Peyer's patch (tissue), 4 donors: ENCODE measurements at regions not wholly inside any gene's neighbourhood (a gene's known extent, or its start where the extent isn't known, plus 50 kb on each side); places are given as distances from the start of the nearest gene placed in this dataset.

Source experiments
- DNase-seq, 3 donors: peaks; one replicate each; pipeline ENCODE4 v3.0.0-alpha.2; 2017 to 2019
- H3K27ac ChIP-seq, 4 donors: fragments of 200-600 bp; sonication (generic); one replicate each; pipeline ENCODE4 v1.5.1; 2016 to 2019
- H3K27me3 ChIP-seq, 2 donors: fragments of 200-600 bp; sonication (generic); one replicate each; pipeline ENCODE4 v1.5.1; 2019
- H3K36me3 ChIP-seq, 3 donors: fragments of 200-600 bp; sonication (generic); one replicate each; pipeline ENCODE4 v1.5.1; 2016 to 2019
- H3K4me1 ChIP-seq, 4 donors: fragments of 200-600 bp; sonication (generic); one replicate each; pipeline ENCODE4 v1.5.1; 2016 to 2019
- H3K4me3 ChIP-seq, 4 donors: fragments of 200-600 bp; sonication (generic); 1 replicate in 3 of 4; 2 replicates in 1 of 4; pipeline ENCODE4 v1.5.1; 2016 to 2019; ENCODE audit warnings: mild to moderate bottlenecking in 1 of 4
- H3K9me3 ChIP-seq, 4 donors: fragments of 200-600 bp; sonication (generic); one replicate each; pipeline ENCODE4 v1.5.1; 2016 to 2019; ENCODE audit warnings: mild to moderate bottlenecking in 1 of 4
- CTCF ChIP-seq, 6 experiments: fragments of 450-650 bp in 4 of 6; fragments of 200-600 bp in 2 of 6; sonication (generic) in 1 of 6; IDR thresholded peaks; one replicate each; pipeline ENCODE4 v1.5.1; 2017 to 2019; ENCODE audit warnings: antibody characterized with exemption in 6 of 6, mild to moderate bottlenecking in 3 of 6, moderate library complexity in 1 of 6
- POLR2A ChIP-seq, 2 donors: fragments of 450-650 bp; IDR thresholded peaks; one replicate each; pipeline ENCODE4 v1.5.1; 2017; ENCODE audit warnings: antibody characterized with exemption in 2 of 2, mild to moderate bottlenecking in 2 of 2, moderate library complexity in 2 of 2

GRCh38 chr22:49258107-49259010 is 569.3 kb downstream of the BRD1 start:
- Histone ChIP-seq H3K27me3 (no peaks in the 10 kb centered on the region), H3K4me3 (no peak overlapping the region), H3K27ac (no peak overlapping the region), H3K4me1 (no peaks in the 10 kb centered on the region), H3K9me3 (no peaks in the 10 kb centered on the region), H3K36me3 (no peaks in the 10 kb centered on the region)
- TF ChIP-seq CTCF (IDR thresholded peaks at IDR 0.05): no peak
- TF ChIP-seq POLR2A (IDR thresholded peaks at IDR 0.05): no peak
- peak in 1 of 3 donors; percentile 24 for DNase-seq

DNA sequence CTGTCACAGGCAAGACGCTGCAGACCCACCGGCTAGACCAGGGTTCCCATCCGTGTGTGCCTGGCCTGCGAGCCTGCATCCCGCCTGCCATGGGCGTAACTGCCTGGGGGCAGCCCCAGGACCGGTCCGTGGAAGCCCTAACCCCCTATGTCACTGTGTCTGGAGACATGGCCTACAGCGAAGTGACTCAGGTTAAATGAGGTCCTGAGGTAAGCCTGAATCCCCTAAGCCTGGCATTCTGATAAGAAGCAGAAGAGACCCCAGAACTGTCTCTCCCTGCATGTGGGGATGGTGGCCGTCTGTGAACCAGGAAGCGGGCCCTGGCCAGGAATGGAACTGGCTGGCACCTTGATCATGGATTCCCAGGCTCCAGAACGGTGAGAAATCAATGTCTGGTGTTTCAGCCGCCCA is 570.1 kb downstream of the BRD1 start:
- peak in 1 of 3 donors; percentile 8 for DNase-seq
- H3K27me3 ChIP-seq: no peaks in the 10 kb centered on the region

DNA sequence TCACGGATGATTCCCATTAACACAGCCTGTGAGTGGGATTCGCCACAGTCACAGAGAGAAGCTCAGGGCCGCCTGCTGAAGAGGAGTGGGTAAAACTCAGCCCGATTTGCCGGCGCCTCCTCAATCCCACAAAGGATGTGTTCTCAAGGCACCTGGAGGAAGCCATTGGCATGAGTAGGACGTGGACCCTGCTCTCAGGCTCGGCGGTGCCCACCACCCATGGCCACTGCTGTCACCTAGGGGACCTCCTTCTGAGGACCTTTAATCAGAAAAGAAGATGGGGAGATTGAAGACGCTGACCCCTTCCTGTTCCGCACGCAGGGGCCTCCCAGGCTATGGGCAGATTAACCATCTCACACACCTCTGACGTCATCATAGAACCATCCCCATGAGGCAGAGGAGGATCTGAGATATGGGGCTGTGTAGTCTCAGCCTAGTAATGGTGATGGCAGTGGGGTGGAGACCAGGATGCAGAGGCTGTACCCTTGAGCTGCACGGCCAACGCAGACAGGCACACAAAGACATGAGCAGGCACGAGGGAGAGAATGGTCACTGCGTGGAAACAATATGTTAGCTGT is 571.8 kb downstream of the BRD1 start:
- peak in 2 of 3 donors; percentile 17 to 31 for DNase-seq
- H3K4me3 ChIP-seq: no peak overlapping the region
- no peaks in the 10 kb centered on the region for H3K9me3 ChIP-seq
- no peaks in the 10 kb centered on the region for H3K4me1 ChIP-seq
- H3K27ac ChIP-seq: no peak overlapping the region
- no peak for TF ChIP-seq POLR2A (IDR thresholded peaks at IDR 0.05)
- no peak for TF ChIP-seq CTCF (IDR thresholded peaks at IDR 0.05)
- no peaks in the 10 kb centered on the region for H3K36me3 ChIP-seq
- no peaks in the 10 kb centered on the region for H3K27me3 ChIP-seq

More for the DNA sequence above, 570.1 kb downstream of the BRD1 start:
- Histone ChIP-seq H3K27ac (no peak overlapping the region), H3K4me3 (no peak overlapping the region), H3K36me3 (no peaks in the 10 kb centered on the region), H3K4me1 (no peaks in the 10 kb centered on the region), H3K9me3 (no peaks in the 10 kb centered on the region)
- TF ChIP-seq CTCF (IDR thresholded peaks at IDR 0.05) (no peak), POLR2A (IDR thresholded peaks at IDR 0.05) (no peak)

DNA sequence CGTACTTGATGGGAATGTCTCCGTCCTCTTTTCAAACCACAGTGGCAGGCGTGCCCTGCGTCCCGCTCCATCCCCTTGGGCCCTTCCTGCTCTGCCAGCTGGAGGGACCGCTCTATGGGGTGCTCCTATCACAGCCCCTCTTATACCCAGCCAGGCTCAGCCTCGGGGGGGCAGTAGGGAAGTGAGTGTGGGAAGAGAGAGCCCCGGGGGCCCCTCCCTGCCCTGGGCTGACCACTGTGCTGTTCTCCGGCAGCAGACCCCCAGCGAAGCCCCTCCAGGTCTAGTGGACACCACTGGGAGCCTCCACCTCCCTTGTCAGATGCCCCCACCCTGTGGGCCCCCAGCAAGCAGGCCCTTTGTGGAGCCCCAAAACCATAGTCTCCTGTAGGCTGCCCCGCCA is 572.5 kb downstream of the BRD1 start:
- no peak overlapping the region for H3K4me3 ChIP-seq
- H3K4me1 ChIP-seq: no peaks in the 10 kb centered on the region
- peak in 1 of 3 donors; percentile 31 for DNase-seq
- H3K27ac ChIP-seq: no peak overlapping the region
- no peak for TF ChIP-seq CTCF (IDR thresholded peaks at IDR 0.05)
- TF ChIP-seq POLR2A (IDR thresholded peaks at IDR 0.05): no peak
- H3K27me3 ChIP-seq: no peaks in the 10 kb centered on the region
- no peaks in the 10 kb centered on the region for H3K9me3 ChIP-seq
- no peaks in the 10 kb centered on the region for H3K36me3 ChIP-seq

GRCh38 chr22:49253656-49254055 is 574.0 kb downstream of the BRD1 start:
- TF ChIP-seq POLR2A (IDR thresholded peaks at IDR 0.05) (no peak), CTCF (IDR thresholded peaks at IDR 0.05) (no peak)
- peak in 2 of 3 donors; percentile 28 to 33 for DNase-seq
- Histone ChIP-seq H3K36me3 (no peaks in the 10 kb centered on the region), H3K27me3 (no peaks in the 10 kb centered on the region), H3K9me3 (no peaks in the 10 kb centered on the region), H3K4me1 (no peaks in the 10 kb centered on the region), H3K27ac (no peak overlapping the region), H3K4me3 (no peak overlapping the region)
